Esophagus squamous epithelium (tissue), 5 donors: ENCODE measurements at regions not wholly inside any gene's neighbourhood (a gene's known extent, or its start where the extent isn't known, plus 50 kb on each side); places are given as distances from the start of the nearest gene placed in this dataset.

Experiments used
- DNase-seq: peaks from one replicate; lab custom pipeline; 2025; lab: John Stamatoyannopoulos, UW
- H3K27ac ChIP-seq, 4 donors: fragments of 200-600 bp; sonication (generic); one replicate each; pipeline ENCODE4 v1.5.1; 2016 to 2019; ENCODE audit warnings: mild to moderate bottlenecking in 1 of 4
- H3K27me3 ChIP-seq, 4 donors: fragments of 200-600 bp; sonication (generic); 1 replicate in 3 of 4; 2 replicates in 1 of 4; pipeline versions ENCODE4 v1.5.1 to v1.6.0; 2017 to 2021; ENCODE audit warnings: antibody characterized with exemption in 1 of 4
- H3K36me3 ChIP-seq, 3 donors: fragments of 200-600 bp; sonication (generic); one replicate each; pipeline ENCODE4 v1.5.1; 2016 to 2019
- H3K4me1 ChIP-seq, 3 donors: fragments of 200-600 bp; sonication (generic); one replicate each; pipeline ENCODE4 v1.5.1; 2017 to 2019
- H3K4me3 ChIP-seq, 4 donors: fragments of 200-600 bp; sonication (generic); 1 replicate in 3 of 4; 2 replicates in 1 of 4; pipeline ENCODE4 v1.5.1; 2016 to 2019; ENCODE audit warnings: mild to moderate bottlenecking in 2 of 4, moderate library complexity in 1 of 4
- H3K9me3 ChIP-seq, 3 donors: fragments of 200-600 bp; sonication (generic); one replicate each; pipeline ENCODE4 v1.5.1; 2016 to 2019
- CTCF ChIP-seq, 6 experiments: fragments of 450-650 bp in 4 of 6; fragments of 200-600 bp in 2 of 6; sonication (generic) in 2 of 6; IDR thresholded peaks; one replicate each; pipeline ENCODE4 v1.5.1; 2016 to 2019; ENCODE audit warnings: antibody characterized with exemption in 6 of 6, mild to moderate bottlenecking in 4 of 6, moderate library complexity in 4 of 6
- POLR2A ChIP-seq, 4 donors: fragments of 450-650 bp; IDR thresholded peaks; one replicate each; pipeline ENCODE4 v1.6.1; 2017; ENCODE audit warnings: antibody characterized with exemption in 4 of 4, mild to moderate bottlenecking in 4 of 4, moderate library complexity in 3 of 4
- WGBS, 2 donors: methylation state at CpG; one replicate each; pipeline ENCODE4 v1.1.5; 2018; 5-methylcytosine and 5-hydroxymethylcytosine counted together
- intact Hi-C: fragments of 100-400 bp; cut with DNase I; formaldehyde crosslinking; loops from one replicate; pipeline ENCODE4 v1.15.0; 2022
- donor health status: DM: yes; HTN: yes; CAD: no.

DNA sequence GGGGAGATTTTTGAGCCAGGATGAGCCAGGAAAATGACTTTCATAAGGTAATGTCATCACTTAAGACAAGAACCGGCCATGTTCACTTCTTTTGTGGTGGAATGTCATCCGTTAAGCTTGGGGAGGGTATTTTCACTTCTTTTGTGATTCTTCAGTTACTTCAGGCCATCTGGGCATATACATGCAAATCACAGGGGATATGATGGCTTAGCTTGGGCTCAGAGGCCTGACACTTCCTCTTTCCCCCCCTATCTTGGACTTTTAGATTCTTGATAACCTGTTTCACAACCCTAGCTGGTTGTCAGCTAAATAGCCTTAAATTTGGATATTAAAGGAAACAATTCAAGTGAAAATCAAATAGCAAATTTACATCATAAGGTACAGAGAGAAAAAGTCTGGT is 986.0 kb downstream of the NLGN4Y start:
- H3K4me1 ChIP-seq = no peaks in the 10 kb centered on the region
- H3K36me3 ChIP-seq = no peaks in the 10 kb centered on the region
- TF ChIP-seq POLR2A (IDR thresholded peaks at IDR 0.05) (no peak), CTCF (IDR thresholded peaks at IDR 0.05) (no peak)
- no peak overlapping the region for H3K27ac ChIP-seq
- H3K9me3 ChIP-seq = no peaks in the 10 kb centered on the region
- DNase-seq = no peak
- no peaks in the 10 kb centered on the region for H3K27me3 ChIP-seq
- intact Hi-C loops = no loop called here
- WGBS, 2 donors = 55% methylated on average over 2 of the region's 2 CpGs; no CpG with 5 or more reads in 1 of the 2 donors
- no peak overlapping the region for H3K4me3 ChIP-seq

- DNase-seq = no peak
- no peaks in the 10 kb centered on the region for H3K4me1 ChIP-seq
- no peak overlapping the region for H3K27ac ChIP-seq
- no peaks in the 10 kb centered on the region for H3K9me3 ChIP-seq
- TF ChIP-seq POLR2A (IDR thresholded peaks at IDR 0.05) = no peak
- TF ChIP-seq CTCF (IDR thresholded peaks at IDR 0.05) = no peak
- 60% methylated on average over 3 of the region's 5 CpGs; no CpG with 5 or more reads in 1 of the 2 donors for WGBS, 2 donors
- no peak overlapping the region for H3K4me3 ChIP-seq
- intact Hi-C loops = no loop called here
- no peaks in the 10 kb centered on the region for H3K27me3 ChIP-seq
- H3K36me3 ChIP-seq = no peaks in the 10 kb centered on the region
Observed at GRCh38 chrY:15510984-15511650, 986.8 kb downstream of the NLGN4Y start.

GRCh38 chrY:15535131-15535530 is 1010.8 kb downstream of the NLGN4Y start:
- WGBS, 2 donors = 85% methylated on average over 5 of the region's 5 CpGs; no CpG with 5 or more reads in 1 of the 2 donors
- no peaks in the 10 kb centered on the region for H3K27me3 ChIP-seq
- H3K4me3 ChIP-seq = no peak overlapping the region
- no peaks in the 10 kb centered on the region for H3K9me3 ChIP-seq
- no peaks in the 10 kb centered on the region for H3K4me1 ChIP-seq
- no peaks in the 10 kb centered on the region for H3K36me3 ChIP-seq
- DNase-seq = no peak
- no peak overlapping the region for H3K27ac ChIP-seq
- TF ChIP-seq CTCF (IDR thresholded peaks at IDR 0.05) (no peak), POLR2A (IDR thresholded peaks at IDR 0.05) (no peak)
- intact Hi-C loops = no loop called here

GRCh38 chrY:15535784-15536511 is 1011.6 kb downstream of the NLGN4Y start:
- Histone ChIP-seq H3K4me1 (no peaks in the 10 kb centered on the region), H3K27me3 (no peaks in the 10 kb centered on the region), H3K36me3 (no peaks in the 10 kb centered on the region), H3K4me3 (no peak overlapping the region), H3K9me3 (no peaks in the 10 kb centered on the region), H3K27ac (no peak overlapping the region)
- TF ChIP-seq CTCF (IDR thresholded peaks at IDR 0.05) = no peak
- no peak for TF ChIP-seq POLR2A (IDR thresholded peaks at IDR 0.05)
- WGBS, 2 donors = 44% methylated on average over 4 of the region's 4 CpGs; no CpG with 5 or more reads in 1 of the 2 donors
- DNase-seq = no peak
- intact Hi-C loops = no loop called here

DNA sequence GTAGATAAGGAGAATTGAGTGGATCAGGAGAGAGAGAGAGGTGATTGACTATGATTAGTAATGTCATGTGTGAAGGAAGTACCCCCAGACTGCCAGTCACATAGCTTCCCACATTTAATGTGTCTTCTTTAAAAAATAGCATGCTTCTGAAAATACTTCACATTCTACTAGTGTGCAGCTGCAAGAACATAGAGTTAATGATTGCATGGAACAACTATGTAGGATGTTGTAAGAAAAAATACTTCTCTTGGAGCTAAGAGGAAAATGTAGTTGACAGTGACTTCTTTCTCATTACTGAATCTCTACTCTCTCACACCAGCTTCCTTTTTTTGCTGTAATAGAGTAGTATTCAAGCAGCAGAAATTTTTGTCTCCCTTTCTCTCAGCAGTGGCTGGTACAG is 1016.2 kb downstream of the NLGN4Y start:
- intact Hi-C loops = no loop called here
- Histone ChIP-seq H3K4me3 (no peak overlapping the region), H3K9me3 (no peaks in the 10 kb centered on the region), H3K4me1 (no peaks in the 10 kb centered on the region), H3K36me3 (no peaks in the 10 kb centered on the region), H3K27ac (no peak overlapping the region), H3K27me3 (no peaks in the 10 kb centered on the region)
- TF ChIP-seq CTCF (IDR thresholded peaks at IDR 0.05) = no peak
- TF ChIP-seq POLR2A (IDR thresholded peaks at IDR 0.05) = no peak
- no peak for DNase-seq
